Transverse colon (tissue), 4 donors: ENCODE measurements at regions not wholly inside any gene's neighbourhood (a gene's known extent, or its start where the extent isn't known, plus 50 kb on each side); places are given as distances from the start of the nearest gene placed in this dataset.

Experiments used
- EP300 ChIP-seq: sonication (generic); formaldehyde crosslinking; IDR thresholded peaks from one replicate; pipeline ENCODE4 v1.6.1; 2017; ENCODE audit warnings: antibody characterized with exemption, low read depth
- POLR2A ChIP-seq: fragments of 450-650 bp; IDR thresholded peaks from one replicate; pipeline ENCODE4 v1.6.1; 2016; ENCODE audit warnings: antibody characterized with exemption, mild to moderate bottlenecking, moderate library complexity
- POLR2AphosphoS5 ChIP-seq, 3 donors: sonication (generic); formaldehyde crosslinking; IDR thresholded peaks; one replicate each; pipeline ENCODE4 v1.6.1; 2016; ENCODE audit warnings: antibody characterized with exemption in 3 of 3
- TF ChIP-seq, protein P1 (sequence below), 5 experiments: fragments of 200-600 bp in 3 of 5; fragments of 450-650 bp in 2 of 5; sonication (generic) in 3 of 5; IDR thresholded peaks; 1 replicate in 2 of 5; 2 replicates in 3 of 5; pipeline ENCODE4 v1.5.1; 2016 to 2017; ENCODE audit warnings: antibody characterized with exemption in 5 of 5, inconsistent platforms in 3 of 5, mild to moderate bottlenecking in 2 of 5, moderate library complexity in 1 of 5

DNA sequence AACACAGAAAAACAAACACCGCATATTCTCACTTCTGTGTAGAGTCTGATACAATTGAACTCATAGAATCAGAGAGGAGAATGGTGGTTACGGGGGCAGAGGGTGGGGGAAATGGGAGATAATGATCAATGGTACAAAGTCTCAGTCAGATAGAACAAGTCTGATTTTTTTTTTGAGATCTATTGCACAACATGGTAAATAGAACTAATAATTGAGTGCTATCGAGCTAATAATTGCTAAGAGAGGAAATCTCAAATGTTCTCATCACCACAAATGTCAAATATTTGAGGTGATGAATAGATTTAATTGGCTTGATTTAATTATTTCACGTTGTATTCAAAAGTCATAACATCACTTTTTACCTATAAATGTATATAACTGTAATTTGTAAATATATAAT lies 121.0 kb upstream of the SPIN1 start:
- TF ChIP-seq POLR2AphosphoS5 (IDR thresholded peaks at IDR 0.05) (no peak), POLR2A (no peak), EP300 (no peak)
- TF ChIP-seq, protein P1, sequence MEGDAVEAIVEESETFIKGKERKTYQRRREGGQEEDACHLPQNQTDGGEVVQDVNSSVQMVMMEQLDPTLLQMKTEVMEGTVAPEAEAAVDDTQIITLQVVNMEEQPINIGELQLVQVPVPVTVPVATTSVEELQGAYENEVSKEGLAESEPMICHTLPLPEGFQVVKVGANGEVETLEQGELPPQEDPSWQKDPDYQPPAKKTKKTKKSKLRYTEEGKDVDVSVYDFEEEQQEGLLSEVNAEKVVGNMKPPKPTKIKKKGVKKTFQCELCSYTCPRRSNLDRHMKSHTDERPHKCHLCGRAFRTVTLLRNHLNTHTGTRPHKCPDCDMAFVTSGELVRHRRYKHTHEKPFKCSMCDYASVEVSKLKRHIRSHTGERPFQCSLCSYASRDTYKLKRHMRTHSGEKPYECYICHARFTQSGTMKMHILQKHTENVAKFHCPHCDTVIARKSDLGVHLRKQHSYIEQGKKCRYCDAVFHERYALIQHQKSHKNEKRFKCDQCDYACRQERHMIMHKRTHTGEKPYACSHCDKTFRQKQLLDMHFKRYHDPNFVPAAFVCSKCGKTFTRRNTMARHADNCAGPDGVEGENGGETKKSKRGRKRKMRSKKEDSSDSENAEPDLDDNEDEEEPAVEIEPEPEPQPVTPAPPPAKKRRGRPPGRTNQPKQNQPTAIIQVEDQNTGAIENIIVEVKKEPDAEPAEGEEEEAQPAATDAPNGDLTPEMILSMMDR (IDR thresholded peaks at IDR 0.05) = no peak
